COLO668 (cell line): ENCODE measurements at regions not wholly inside any gene's neighbourhood (a gene's known extent, or its start where the extent isn't known, plus 50 kb on each side); places are given as distances from the start of the nearest gene placed in this dataset.

Experiments used
- DNase-seq: peaks from one replicate; lab custom pipeline; 2025; ENCODE audit not compliant: unreplicated experiment; lab: John Stamatoyannopoulos, UW

DNA sequence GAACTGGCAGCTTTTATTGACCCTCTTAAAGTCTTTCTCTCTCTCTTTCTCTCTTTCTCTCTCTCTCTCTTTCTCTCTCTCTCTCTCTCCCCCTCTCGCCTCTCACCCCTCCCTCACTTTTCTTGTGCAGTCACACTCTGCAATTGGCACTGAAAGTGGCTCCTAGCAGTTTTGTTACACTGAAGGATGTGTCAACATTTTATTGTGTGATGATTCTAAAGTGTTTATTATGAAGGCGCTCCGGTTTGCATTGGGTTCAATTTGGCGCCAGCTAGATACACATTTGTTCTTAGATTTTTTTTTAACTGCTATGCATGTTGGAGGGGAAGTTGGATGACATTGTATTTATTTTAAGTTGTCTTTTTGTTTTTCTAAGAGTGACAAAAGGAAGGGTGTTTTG is 64.0 kb upstream of the CHRM3 start:
- DNase-seq, result no peak

DNA sequence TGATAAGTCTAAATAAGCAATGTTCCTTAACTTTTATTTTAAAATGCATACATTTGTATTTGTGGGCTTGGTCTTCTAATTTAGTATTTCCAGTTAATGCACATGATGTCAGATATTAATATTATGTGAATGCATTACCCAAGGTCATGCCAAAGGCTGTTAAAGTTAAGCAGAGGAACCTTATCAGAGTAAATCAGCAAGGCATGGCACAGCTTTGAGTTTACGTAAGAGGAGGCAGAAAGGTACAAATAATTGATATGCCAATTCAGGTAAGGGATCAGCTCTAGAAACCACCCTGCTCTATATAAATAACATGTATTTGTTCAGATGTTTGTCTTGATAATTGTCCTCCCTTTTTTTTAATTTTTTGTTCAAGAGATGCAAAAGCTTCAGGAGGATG is 64.5 kb upstream of the CHRM3 start:
- DNase-seq, result no peak

DNA sequence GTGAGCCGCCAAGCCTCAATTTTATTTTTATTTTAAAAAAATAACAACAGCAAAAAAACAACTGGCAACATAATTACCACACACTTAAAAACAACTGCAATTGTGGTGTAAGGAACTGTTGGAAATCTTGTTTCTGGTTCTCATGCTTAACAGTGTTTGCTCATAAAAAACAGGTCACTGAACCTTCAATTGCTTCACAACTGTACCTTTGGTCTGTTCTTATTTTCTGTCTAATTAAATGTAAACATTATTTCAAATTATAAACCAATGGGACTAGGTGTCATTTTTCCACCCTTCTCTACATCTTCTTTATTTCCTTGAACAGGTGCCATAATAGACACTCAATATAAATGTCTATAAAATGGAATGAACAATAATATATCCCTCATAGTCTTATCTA is 68.4 kb upstream of the CHRM3 start:
- DNase-seq, result no peak

DNA sequence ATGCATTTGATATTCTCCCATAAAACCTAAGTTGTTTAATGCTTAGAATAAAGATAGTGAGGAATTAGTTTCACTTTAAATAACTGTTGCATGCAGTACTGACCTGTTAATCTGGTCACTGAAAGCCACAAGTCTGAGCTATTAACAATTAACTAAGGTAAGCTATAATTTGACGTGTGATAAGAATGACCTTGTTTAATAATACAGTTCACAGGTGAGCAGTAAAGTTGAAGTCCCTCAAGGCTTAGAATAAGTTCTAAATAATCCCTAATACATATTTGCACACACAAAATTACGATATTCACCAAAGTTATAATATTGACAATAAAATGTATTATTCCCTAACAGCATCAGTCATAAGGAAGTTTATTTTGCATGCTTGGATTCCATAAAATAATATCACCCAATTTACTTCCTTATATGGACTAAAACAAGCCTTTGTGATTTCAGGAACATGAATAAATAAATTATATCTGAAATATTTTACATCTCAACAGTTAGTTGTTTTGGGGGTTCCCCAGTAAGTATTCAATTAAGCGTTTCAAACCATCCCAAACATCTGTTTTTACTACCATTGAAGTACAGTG is 70.6 kb upstream of the CHRM3 start:
- DNase-seq, result no peak

DNA sequence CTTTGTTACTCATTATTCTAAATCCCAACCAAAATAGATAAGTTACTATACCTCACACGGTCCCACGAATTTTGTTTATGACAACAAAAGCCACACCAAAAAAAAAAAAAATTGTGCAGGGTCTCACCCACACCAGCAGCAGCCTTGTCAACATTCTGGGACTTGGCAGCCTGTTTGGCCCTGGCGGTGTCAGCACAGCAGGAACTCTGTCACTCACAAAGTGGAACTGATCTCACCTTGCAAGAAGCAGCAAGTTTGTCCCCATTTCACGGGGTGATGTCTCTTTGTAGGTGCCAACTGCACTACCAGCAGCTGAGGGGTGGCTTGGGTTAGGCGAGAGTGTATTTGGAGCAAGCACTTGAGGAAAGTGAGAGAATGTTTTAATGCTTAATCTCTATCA is 75.0 kb upstream of the CHRM3 start:
- no peak for DNase-seq

DNA sequence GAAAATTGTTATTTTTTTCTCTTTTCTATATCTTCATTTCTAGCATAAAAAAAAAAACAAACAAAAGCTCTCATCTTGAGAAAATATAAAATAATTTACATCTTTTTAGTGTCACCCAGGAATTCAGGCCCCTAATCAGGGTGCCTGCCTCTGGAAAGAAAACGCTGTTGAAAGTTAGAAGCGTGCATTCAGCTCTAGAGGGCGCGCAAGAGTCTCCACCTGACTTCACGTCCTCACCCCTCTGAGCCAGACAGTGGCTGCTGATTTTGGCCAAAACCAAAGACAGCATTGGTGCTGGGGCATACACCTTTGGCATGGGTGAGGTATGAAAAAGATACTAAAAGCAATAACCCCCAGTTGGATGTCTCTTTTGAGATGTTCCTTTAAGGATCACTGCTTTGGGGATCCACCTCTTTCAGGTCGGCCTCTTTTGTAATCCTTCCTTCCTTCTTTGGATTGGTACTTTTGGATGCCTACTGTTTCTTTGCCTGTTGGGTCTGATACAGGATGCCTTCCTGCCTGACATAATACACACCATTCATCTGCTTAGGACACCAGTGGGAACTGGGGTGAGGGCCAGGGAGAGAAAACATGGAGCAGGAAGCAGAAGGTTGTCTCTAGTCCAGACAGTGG is 77.6 kb upstream of the CHRM3 start:
- no peak for DNase-seq

DNA sequence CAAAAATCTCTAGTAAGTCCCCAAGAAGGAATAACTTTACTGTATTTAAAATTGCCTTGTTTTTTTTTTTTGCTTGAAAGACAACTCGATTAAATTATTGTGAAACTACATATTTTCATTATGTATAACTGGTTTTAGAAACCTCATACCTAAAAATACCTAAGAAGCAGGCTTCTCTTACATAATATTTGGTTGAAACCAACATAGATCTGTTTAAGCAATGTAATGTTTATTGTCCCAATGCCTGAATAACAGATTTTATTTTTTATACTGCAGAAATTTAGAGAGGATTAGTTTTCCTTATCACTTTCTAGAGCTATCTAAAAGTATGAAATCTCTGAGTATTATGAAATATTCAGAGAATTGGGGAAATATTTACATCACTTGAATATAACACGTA is 78.5 kb upstream of the CHRM3 start:
- DNase-seq, result no peak

DNA sequence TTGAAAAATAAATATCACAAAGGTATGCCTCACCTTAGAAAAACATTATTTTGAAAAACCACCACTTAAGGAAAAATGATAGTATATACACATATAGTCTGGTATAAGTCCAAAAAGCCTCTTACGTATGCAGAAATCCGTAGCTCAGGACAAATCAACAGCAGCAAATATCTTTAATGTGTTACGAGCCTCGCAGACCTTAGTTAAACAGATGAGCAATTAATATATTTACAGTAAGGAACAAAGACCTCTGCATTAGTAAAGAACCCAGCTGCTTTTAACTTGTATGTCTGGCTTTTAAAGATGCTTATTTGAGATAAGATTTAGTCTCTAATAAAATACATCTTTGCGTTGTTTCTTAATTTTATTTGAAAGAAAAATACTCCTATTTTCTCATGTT is 79.9 kb upstream of the CHRM3 start:
- DNase-seq, result no peak

DNA sequence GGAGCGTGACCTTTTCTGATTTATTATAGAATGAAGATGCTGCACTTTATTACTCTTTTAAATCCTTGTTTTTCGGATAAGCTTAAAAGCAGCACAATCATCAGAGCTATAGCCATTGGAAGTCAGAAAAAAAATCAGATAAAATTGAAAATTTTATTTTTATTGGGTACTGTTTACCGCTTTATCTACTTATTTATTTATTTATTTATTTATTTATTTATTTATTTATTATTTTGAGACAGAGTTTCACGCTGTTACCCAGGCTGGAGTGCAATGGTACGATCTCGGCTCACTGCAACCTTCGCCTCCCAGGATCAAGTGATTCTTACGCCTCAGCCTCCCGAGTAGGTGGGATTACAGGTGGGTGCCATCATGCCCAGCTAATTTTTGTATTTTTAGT is 83.1 kb upstream of the CHRM3 start:
- no peak for DNase-seq

DNA sequence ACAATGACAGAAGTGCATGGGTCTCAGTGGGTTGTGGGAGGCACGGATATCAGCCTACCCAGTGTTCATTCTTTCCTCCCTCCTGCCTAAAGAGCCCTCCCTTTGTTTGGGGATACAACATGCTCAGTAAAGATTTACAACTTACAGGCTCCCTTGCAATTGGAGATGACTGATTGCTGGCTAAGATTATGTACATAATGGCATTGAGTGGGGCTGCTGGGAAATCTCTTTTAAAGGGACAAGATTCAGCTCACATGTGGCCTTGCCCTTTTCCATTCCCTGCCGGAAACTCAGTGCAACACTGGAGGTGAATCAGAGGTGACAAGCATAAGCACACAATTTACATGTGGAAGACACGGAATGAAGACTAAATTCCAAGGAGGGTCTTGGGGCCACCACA is 83.7 kb upstream of the CHRM3 start:
- DNase-seq, result no peak

DNA sequence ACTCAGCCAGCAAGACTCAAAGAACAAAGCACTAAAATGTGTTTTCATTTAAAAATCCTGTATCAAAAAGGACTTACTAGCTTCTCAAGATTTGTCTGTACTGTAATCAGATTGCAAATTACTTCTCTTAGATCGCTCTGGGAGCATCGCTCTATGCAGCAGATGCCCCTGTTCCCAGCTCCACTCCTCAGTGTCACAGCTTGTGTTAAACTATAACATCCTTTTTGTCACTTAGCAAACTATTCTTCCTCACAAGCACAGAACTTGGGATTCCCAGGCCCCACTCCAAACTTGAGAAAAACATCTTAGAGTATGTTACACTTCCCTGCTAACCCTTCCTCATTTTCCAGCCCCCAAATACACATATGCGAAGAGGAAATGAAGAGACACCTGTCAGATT is 85.1 kb upstream of the CHRM3 start:
- no peak for DNase-seq

DNA sequence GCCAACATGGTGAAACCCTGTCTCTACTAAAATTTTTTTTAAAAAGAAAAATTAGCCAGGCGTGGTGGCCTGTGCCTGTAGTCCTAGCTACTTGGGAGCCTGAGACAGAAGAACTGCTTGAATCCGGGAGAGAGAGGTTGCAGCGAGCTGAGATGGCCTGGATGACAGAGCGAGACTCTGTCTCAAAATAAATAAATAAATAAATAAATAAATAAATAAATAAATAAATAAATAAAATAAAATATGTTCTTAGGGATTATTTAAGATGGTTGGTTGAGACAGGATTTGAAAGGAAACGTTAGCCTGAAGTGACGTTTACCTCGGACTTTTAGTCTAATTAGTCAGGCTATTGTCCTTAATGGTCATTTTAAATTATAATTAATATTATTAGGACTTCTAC is 88.5 kb upstream of the CHRM3 start:
- no peak for DNase-seq

DNA sequence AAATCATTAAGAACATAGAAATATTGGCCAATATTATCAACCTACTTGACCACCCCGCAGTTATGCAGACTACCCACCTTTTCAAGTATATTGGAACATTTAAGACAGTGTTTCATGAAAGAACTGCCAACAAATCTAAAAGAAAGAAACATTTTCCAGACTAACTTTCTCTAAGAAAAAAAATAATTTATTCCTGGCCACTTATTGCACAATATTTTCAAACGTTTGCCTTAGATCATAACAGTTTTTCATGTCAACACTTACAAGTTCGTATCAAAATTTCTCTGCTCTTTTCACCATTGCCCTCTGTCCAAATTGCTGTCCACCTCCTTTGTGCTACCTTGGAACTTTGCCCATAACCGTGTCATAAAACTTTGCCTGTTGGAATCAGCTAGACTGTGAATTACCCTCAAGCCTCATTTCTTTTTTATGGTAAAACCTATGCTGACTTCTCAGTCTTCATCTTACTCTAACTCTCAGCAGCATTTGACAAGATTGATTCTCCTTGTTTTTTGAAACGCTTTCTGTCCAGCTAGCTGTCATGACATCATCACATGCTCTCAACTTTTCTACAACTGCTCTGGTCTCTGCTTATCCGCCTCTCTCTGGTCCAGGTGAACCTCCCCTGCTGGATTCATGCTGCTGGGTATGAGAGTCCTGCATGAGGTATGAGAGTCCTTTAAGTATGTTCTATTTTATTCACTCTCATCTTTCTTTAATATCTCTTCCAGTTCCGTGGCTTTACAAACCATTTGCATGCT is 92.8 kb upstream of the CHRM3 start:
- DNase-seq, result no peak

DNA sequence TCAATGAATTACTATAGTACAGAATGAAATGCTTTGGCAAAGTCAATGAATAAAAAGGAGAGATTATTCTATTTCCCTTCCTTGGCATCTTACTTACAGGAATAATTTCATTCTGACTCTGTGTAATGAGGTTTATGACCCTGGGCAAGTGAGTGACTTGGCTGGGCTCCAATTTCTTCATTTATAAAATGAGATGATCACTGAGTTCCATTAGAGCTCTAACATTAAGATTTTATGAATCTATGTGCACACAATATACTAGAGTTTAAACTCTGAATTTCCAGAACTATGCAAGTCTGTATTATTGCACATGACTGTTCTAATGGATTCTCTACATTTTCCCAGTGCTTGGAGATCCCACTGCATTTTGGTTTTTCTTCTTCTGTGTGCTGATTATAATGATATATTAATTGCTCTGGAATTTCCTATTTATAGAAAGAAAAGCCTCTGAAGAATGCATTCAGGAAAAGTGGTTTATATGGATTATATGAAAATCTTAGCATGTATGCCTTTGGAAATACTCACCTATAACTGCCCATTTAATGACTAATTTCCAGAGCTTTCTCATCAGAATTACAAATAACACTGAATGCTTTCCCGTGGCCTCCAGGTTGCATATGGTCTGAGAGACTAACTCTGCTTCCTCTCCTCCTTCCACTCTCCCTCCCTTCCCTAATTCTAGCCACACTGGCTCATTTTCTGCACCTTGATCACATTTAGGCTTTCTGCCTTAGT is 97.4 kb upstream of the CHRM3 start:
- DNase-seq, result no peak

DNA sequence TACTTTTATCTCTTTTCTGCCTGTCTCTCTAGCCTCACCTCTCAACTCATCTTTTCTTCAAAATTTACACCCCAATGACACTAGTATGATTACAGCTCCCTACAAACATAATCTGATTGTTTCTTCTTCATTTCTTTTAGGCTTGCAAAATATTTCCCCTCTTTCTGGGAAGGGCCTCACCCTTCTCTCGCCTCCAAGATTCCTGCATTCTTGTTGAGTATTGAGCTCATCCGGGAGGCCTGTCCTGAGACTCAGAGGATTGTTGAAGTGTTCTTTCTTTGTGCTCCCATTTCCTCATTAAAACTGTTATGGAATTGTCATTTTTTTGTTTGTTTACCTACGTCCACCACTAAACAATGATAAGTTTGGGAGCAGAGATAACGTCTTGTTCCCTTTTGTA is 99.1 kb upstream of the CHRM3 start:
- no peak for DNase-seq

DNA sequence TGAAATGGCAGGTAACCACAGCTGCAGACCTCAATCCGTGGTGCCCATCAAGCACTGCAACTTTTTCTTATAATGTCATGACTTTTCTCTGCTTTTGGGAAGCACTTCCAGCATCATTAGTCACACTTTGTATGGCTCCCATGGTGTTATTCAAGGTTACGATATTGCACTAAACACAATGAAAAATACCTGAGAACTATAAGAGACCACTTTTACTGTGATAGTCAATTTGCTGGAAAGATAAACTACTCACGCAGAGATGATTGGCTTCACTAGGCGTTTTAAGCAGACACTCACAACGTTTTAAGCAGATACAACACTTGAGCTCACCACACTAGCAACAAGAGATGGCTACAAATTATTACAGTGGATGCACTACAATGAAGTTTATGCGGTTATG is 103.2 kb upstream of the CHRM3 start:
- no peak for DNase-seq

DNA sequence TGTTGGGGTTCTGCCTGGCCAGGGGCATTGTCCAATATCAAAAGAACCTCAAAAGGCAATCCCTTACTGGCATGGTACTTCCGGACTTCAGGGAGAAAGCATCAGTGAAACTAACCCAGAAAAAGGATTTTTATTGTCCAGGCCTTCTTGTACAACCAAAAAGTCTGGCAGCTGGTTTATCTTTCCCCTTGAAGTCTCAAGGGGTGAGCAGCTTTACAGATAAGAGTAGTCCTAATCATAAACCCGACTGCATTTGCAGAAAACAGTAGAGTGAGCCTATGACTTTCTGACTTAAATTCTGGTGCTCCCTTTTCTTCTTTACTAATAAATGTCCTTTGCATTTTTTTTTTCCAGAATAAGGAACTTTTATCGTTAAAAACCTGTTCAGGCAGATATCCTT is 104.0 kb upstream of the CHRM3 start:
- no peak for DNase-seq

DNA sequence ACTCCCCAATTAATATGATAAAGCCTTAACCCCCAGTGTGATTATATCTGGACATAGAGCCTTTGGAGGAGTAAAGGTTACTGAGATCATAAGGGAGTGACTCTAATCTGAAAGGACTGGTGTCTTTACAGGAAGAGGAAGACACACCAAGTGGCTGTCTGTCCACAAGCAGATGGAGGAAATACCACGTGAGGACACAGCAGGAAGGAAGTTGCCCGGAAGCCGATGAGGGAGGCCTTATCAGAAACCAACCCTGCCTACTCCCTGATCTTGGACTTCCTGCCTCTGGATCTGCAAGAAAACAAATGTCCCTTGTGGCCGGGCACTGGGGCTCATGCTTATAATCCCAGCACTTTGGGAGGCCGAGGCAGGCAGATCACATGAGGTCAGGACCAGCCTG is 110.3 kb upstream of the CHRM3 start:
- no peak for DNase-seq

DNA sequence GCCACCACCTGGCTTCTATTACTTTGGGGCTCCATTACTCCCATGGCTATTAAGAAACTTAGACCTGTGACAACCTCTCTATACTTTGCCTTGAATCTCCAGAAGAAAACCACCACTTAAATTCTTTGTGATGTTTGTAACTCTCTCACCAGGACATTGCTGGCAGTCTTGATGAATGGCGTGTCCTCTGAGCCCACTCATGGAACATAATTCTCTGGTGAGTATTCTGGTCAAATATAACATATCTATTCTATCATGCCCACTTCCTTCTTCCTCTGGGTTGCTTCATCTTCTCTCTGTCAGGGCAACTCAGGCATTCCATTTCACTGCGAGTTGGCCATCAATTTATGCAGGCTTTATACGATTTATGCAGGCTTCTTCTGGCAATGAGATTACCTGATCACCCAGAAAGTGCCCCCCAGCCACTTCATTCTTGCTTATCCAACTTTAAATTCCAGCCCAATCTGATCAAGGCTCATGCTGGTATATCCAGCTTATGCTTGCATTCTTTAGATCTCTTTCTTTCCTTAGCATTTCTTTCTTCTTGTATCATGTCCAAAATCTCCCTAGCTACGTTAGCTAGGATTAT is 112.0 kb upstream of the CHRM3 start:
- DNase-seq, result no peak

DNA sequence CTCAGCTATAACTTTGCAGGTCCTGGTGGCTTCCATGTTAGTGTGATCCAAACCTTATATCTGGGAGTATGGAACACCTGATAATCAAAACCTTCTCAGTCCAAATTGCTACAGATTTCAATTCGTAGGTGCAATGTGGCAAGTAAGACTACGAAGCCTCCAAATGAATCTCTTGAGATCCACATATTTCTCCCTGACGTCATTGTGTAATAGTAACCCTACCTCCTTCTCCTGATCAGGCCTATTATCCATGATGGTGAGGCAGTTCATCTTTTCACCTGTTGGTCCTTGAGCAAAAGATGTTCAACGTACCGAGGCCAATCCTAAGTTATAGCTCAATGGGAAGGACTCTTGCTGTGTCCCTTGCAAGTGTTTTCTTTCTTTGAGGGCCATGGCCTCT is 115.9 kb upstream of the CHRM3 start:
- no peak for DNase-seq

DNA sequence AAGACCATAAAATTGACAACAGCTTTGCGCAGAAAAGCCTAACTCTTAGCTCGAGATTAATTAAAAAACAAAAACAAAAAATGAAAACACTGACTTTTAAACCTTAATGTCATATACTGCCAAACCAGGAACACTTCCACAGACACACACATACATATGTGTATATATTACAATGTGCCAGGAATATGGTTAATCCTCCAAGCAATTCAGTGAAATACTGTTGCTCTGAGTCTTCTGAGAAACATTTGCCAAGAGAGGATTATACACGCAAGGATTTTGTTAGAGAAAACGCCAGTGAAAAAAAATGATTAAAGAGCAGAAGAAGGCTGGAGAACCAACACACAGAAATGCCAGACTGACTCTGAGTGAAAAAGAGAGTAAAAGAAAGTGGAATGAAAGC is 116.7 kb upstream of the CHRM3 start:
- DNase-seq, result no peak

DNA sequence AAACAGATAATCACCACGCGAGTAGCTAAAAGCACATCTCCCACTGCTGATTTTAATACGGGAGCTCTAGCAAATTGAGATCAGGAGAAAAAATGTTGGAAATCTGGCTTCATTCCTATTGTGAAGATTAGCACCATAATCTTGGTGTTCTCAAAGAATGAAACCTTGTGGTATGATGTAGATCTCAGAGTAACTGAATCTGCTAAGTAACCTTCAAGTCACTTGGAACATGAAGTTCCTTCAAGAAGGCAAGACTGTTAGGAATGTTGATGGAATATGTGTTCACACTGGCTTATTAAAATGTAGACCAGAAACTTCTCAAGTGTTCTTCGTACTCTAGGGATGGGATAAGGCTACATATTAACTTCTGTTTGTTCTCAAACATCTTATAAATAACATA is 117.4 kb upstream of the CHRM3 start:
- DNase-seq, result no peak
